Mucosa of descending colon (tissue), 3 donors: ENCODE measurements at regions not wholly inside any gene's neighbourhood (a gene's known extent, or its start where the extent isn't known, plus 50 kb on each side); places are given as distances from the start of the nearest gene placed in this dataset.

Experiments
- ATAC-seq: fragments of 200-7000 bp; cut with Tn5 transposase; one replicate; pipeline ENCODE4 v1.9.1; 2020; ENCODE audit warnings: mild to moderate bottlenecking, moderate library complexity
- DNase-seq, 3 donors: peaks; one replicate each; pipeline ENCODE4 v3.0.0-alpha.2; 2020
- H3K36me3 ChIP-seq: fragments of 200-600 bp; one replicate; pipeline ENCODE4 v1.8.0; 2021; ENCODE audit warnings: low read depth, mild to moderate bottlenecking
- H3K4me1 ChIP-seq: fragments of 200-600 bp; one replicate; pipeline ENCODE4 v1.8.0; 2021; ENCODE audit warnings: low read depth, mild to moderate bottlenecking
- H3K4me3 ChIP-seq: fragments of 200-600 bp; one replicate; pipeline ENCODE4 v1.8.0; 2021; ENCODE audit warnings: mild to moderate bottlenecking
- H3K9me3 ChIP-seq: fragments of 200-600 bp; one replicate; pipeline ENCODE4 v1.8.0; 2021; ENCODE audit warnings: mild to moderate bottlenecking
- intact Hi-C, 2 donors: fragments of 100-400 bp; cut with DNase I in 1 of 2; cut with micrococcal nuclease in 1 of 2; formaldehyde crosslinking; loops; one replicate each; pipeline versions ENCODE4 v1.11.0 to v1.11.1; 2022; cut with DNase I, micrococcal nuclease
- TF ChIP-seq, protein P1 (sequence below): fragments of 200-600 bp; IDR thresholded peaks from one replicate; pipeline ENCODE4 v1.8.0; 2022; ENCODE audit warnings: antibody characterized with exemption, mild to moderate bottlenecking
- donor health status: DM: no; HTN: no; CAD: no; lungs with moderate emphysema.
- donor health status: DM: no; HTN: no; CAD: no.
- donor health status: DM: no; HTN: yes; CAD: no.

DNA sequence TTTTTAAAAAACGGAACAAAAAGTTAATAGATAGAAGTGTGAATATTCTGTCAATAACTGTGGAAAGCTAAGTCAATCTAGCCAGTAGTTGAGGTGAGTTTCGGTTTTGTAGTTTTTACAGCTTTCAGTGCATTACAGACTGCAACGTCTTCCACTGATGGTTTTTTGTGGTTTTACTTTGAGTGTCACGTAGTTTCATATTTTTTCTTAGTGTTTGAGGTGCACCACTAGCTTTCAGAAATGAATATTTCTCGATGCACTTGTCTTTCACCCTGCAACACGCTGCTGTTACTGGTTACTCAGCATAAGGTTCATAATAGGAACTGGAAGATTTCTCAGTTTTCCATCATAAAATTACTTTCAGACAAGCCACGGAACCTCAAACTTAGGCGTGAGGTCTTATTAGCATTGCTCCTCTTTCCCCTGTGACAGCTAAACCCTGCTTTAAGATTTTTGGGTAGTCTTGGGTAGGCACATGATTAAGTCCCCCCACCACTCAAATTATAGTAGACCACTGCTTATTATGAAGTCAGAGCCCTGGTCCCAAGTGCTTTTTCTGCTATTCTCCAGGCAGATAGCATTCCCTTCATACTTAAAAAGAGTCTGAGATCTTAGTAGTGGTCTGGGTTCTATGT is 1412.7 kb downstream of the KCNT2 start:
- Histone ChIP-seq H3K9me3 (no peaks in the 10 kb centered on the region), H3K4me1 (no peaks in the 10 kb centered on the region), H3K4me3 (no peak overlapping the region), H3K36me3 (no peaks in the 10 kb centered on the region)
- TF ChIP-seq, protein P1, sequence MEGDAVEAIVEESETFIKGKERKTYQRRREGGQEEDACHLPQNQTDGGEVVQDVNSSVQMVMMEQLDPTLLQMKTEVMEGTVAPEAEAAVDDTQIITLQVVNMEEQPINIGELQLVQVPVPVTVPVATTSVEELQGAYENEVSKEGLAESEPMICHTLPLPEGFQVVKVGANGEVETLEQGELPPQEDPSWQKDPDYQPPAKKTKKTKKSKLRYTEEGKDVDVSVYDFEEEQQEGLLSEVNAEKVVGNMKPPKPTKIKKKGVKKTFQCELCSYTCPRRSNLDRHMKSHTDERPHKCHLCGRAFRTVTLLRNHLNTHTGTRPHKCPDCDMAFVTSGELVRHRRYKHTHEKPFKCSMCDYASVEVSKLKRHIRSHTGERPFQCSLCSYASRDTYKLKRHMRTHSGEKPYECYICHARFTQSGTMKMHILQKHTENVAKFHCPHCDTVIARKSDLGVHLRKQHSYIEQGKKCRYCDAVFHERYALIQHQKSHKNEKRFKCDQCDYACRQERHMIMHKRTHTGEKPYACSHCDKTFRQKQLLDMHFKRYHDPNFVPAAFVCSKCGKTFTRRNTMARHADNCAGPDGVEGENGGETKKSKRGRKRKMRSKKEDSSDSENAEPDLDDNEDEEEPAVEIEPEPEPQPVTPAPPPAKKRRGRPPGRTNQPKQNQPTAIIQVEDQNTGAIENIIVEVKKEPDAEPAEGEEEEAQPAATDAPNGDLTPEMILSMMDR: no peak
- no peak for DNase-seq
- intact Hi-C loops: no loop called here
- peak; percentile 12 for ATAC-seq

DNA sequence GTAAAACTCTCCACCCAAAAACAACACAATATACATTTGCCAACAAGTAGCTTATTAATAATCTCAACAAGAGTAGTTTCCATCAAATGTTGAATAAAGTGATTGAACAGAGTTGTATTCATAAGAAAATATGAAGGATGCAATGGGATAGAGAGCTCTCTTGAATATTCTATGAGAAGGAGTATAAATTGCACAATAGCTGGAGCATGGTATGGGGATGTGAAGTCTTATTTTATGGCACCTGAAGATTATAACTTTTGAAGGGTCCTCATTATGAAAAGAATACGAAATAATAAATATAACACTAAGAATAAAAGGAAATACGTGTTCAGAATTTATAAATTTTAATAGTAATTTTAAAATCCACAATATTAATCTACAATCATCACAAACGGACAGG is 1415.1 kb downstream of the KCNT2 start:
- Histone ChIP-seq H3K36me3 (no peaks in the 10 kb centered on the region), H3K9me3 (no peaks in the 10 kb centered on the region), H3K4me1 (no peaks in the 10 kb centered on the region), H3K4me3 (no peak overlapping the region)
- intact Hi-C loops: no loop called here
- DNase-seq (no peak), ATAC-seq (no peak)
- TF ChIP-seq, protein P1: no peak

DNA sequence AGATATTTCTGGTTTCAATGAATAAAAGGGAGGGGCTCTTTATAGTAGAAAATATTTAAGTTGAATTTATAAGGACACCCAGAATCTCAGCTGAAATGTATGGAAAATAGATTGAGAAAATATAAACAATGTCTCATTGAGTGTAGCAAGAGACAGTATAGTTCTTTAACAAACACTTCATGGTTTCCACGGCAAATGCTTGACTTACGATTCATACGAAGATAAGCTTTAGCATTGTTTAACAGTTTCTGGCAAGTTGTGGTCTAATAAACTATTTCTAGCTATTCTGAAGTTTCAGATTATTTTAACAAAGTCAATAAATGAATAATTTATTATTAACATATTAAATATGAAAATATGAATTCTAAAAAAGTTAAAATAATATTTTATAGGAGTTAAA is 1419.4 kb downstream of the KCNT2 start:
- no peaks in the 10 kb centered on the region for H3K4me1 ChIP-seq
- H3K36me3 ChIP-seq: no peaks in the 10 kb centered on the region
- TF ChIP-seq, protein P1: no peak
- intact Hi-C loops: no loop called here
- no peak for ATAC-seq
- H3K4me3 ChIP-seq: no peak overlapping the region
- no peak for DNase-seq
- no peaks in the 10 kb centered on the region for H3K9me3 ChIP-seq

- Histone ChIP-seq H3K4me3 (no peak overlapping the region), H3K4me1 (no peaks in the 10 kb centered on the region), H3K9me3 (no peaks in the 10 kb centered on the region), H3K36me3 (no peaks in the 10 kb centered on the region)
- intact Hi-C loops: no loop called here
- TF ChIP-seq, protein P1: no peak
- no peak for DNase-seq
- no peak for ATAC-seq
Measured at GRCh38 chr1:195186544-195186943, 1421.7 kb downstream of the KCNT2 start.

DNA sequence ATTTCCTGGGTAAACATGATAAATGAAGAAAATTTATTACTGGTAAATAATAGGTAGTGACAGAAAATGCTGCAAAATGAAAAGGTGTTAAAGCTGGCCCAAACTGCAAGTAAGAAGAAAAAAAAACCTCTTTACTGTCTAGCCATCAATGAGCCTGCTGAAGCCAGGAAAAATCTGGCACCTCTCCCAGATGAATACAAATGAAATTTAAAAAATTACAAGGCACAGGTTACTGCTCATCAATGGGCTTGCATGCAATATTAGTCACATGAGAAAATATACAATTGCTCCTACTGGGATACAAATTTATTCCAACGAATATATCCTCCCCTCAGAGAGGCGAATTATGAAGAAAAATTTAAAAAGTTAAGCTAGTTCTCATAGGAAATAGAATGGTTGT is 1422.5 kb downstream of the KCNT2 start:
- intact Hi-C loops: no loop called here
- TF ChIP-seq, protein P1: no peak
- Histone ChIP-seq H3K4me3 (no peak overlapping the region), H3K4me1 (no peaks in the 10 kb centered on the region), H3K36me3 (no peaks in the 10 kb centered on the region), H3K9me3 (no peaks in the 10 kb centered on the region)
- no peak for ATAC-seq
- DNase-seq: no peak

DNA sequence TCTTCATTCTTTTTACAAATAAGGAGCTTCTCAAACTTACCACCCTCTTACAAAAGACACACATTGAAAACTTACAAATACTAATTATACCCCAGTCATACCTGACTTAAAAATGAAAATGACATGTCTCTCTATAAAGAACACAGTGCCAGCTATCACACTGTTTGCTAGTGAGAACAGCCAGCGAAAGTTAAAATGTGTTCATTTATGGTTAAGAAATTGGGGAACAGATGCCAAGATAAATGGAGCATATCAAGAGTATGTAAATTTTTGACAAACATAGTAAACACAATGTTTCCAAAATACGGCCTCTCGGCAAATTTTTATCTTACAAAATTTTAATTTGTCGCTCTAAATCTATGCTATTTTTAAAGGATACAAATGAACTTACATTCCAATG is 1422.9 kb downstream of the KCNT2 start:
- Histone ChIP-seq H3K4me1 (no peaks in the 10 kb centered on the region), H3K9me3 (no peaks in the 10 kb centered on the region), H3K36me3 (no peaks in the 10 kb centered on the region), H3K4me3 (no peak overlapping the region)
- intact Hi-C loops: no loop called here
- DNase-seq (no peak), ATAC-seq (no peak)
- TF ChIP-seq, protein P1: no peak
